OCI-LY3 (cell line): ENCODE measurements at regions not wholly inside any gene's neighbourhood (a gene's known extent, or its start where the extent isn't known, plus 50 kb on each side); places are given as distances from the start of the nearest gene placed in this dataset.

Experiments used
- H2AFZ ChIP-seq: fragments of 200-600, 300-600 bp; shearing (Covaris generic); 2 replicates; pipeline ENCODE4 v1.6.0; 2014; ENCODE audit warnings: antibody characterized with exemption, low read depth, low read length
- H3K27ac ChIP-seq: fragments of 200-600, 300-600 bp; sonication (generic); 2 replicates; pipeline ENCODE4 v1.5.1; 2014; ENCODE audit warnings: mild to moderate bottlenecking, low read length, moderate library complexity, mixed read lengths
- H3K27me3 ChIP-seq: fragments of 200-600, 300-600 bp; sonication (generic); 2 replicates; pipeline ENCODE4 v1.6.1; 2014; ENCODE audit warnings: low read depth, low read length, mixed read lengths
- H3K36me3 ChIP-seq: fragments of 200-600, 300-600 bp; sonication (generic); replicated peaks from 2 replicates; pipeline ENCODE3; 2014; ENCODE audit warnings: low read depth, low read length, mixed read lengths
- H3K4me1 ChIP-seq: fragments of 300-600, 200-600 bp; sonication (generic); 2 replicates; pipeline ENCODE4 v1.6.1; 2014; ENCODE audit warnings: low read length, mixed read lengths
- H3K4me2 ChIP-seq: fragments of 200-600, 300-600 bp; sonication (generic); 2 replicates; pipeline ENCODE4 v1.6.1; 2014; ENCODE audit warnings: low read length, mixed read lengths
- H3K4me3 ChIP-seq: fragments of 300-600, 200-600 bp; sonication (generic); 2 replicates; pipeline ENCODE4 v1.5.1; 2014; ENCODE audit warnings: antibody characterized with exemption, mild to moderate bottlenecking, low read length, moderate library complexity
- H3K79me2 ChIP-seq: fragments of 300-600, 200-600 bp; shearing (Covaris generic); 2 replicates; pipeline ENCODE4 v1.6.1; 2014; ENCODE audit warnings: mild to moderate bottlenecking, low read length, mixed read lengths
- H3K9ac ChIP-seq: fragments of 300-600, 200-600 bp; shearing (Covaris generic); 2 replicates; pipeline ENCODE4 v1.6.0; 2014; ENCODE audit warnings: mild to moderate bottlenecking, low read length, moderate library complexity
- H3K9me3 ChIP-seq: fragments of 200-600, 300-600 bp; shearing (Covaris generic); 2 replicates; pipeline ENCODE4 v1.6.1; 2014; ENCODE audit warnings: low read length, mixed read lengths; ENCODE audit not compliant: insufficient read depth
- H4K20me1 ChIP-seq: fragments of 200-600, 300-600 bp; sonication (generic); 2 replicates; pipeline ENCODE4 v1.6.1; 2016; ENCODE audit warnings: low read length, mixed read lengths; ENCODE audit not compliant: insufficient read depth
- EZH2phosphoT487 ChIP-seq: fragments of 200-600 bp; shearing (Covaris generic); IDR thresholded peaks from 2 replicates; pipeline ENCODE4 v1.6.1; 2018; ENCODE audit warnings: antibody characterized with exemption, mixed run types, low read depth
- TF ChIP-seq, protein P1 (sequence below): fragments of 200-600, 300-600 bp; sonication (generic); IDR thresholded peaks from 2 replicates; pipeline ENCODE4 v1.5.1; 2014; ENCODE audit warnings: antibody characterized with exemption, low read length, low read depth

DNA sequence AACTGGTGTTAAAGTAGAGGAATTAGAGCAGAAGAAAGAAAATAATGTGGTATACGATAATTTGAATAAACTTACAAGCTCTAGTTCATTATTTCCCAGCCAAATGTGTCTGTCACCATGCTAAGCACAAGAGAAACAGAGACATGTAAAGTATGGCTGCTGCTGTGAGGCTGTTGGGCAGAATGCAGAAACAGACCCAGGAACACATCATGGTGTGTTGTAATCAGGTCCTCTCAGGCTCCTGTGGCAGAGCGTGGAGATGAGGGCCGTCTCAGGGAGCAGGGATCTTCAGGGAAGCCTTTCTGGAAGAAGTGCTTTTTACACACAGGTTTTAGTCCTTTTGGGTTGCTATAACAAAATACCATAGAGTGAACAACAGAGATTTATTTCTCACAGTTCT lies 710.7 kb upstream of the SGCG start:
- H3K4me2 ChIP-seq = no peak overlapping the region
- H3K27me3 ChIP-seq = no peaks in the 10 kb centered on the region
- TF ChIP-seq EZH2phosphoT487 = no peak
- TF ChIP-seq, protein P1, sequence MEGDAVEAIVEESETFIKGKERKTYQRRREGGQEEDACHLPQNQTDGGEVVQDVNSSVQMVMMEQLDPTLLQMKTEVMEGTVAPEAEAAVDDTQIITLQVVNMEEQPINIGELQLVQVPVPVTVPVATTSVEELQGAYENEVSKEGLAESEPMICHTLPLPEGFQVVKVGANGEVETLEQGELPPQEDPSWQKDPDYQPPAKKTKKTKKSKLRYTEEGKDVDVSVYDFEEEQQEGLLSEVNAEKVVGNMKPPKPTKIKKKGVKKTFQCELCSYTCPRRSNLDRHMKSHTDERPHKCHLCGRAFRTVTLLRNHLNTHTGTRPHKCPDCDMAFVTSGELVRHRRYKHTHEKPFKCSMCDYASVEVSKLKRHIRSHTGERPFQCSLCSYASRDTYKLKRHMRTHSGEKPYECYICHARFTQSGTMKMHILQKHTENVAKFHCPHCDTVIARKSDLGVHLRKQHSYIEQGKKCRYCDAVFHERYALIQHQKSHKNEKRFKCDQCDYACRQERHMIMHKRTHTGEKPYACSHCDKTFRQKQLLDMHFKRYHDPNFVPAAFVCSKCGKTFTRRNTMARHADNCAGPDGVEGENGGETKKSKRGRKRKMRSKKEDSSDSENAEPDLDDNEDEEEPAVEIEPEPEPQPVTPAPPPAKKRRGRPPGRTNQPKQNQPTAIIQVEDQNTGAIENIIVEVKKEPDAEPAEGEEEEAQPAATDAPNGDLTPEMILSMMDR = no peak

DNA sequence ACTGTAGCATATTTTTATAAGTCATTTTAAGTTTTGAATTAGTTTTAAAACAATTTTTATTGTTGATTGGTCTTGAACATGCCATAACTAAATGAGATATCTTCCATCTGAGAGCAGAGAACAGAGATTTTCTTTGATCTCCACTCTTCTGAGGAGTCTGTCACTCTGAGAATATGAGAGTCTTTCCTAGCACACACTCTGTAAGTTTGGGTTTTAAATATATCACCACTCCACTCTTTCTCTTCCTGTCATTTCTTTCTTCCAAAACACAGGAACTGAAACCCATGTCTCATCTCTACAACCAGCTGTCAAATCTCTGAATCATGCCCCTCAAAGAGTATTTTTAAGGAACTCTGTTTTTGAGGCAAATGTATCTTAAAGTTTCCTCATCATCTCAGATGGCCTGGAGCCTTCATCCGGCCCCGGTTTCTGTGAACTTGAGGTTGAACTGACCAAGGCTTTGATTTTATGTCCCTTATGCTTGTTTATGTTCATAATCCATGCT lies 698.2 kb upstream of the SGCG start:
- no peaks in the 10 kb centered on the region for H3K4me1 ChIP-seq
- no peaks in the 10 kb centered on the region for H3K36me3 ChIP-seq
- H3K4me3 ChIP-seq = no peak overlapping the region
- no peak for TF ChIP-seq EZH2phosphoT487
- TF ChIP-seq, protein P1 = no peak
- H3K4me2 ChIP-seq = no peak overlapping the region
- no peak overlapping the region for H3K27ac ChIP-seq
- no peak overlapping the region for H3K9ac ChIP-seq
- H2AFZ ChIP-seq = no peak overlapping the region
- H3K9me3 ChIP-seq = 0 out of 2 replicates have a peak, but pooled peaks cover 3% of the 10 kb centered on the region
- H3K79me2 ChIP-seq = no peaks in the 10 kb centered on the region
- no peaks in the 10 kb centered on the region for H4K20me1 ChIP-seq
- no peaks in the 10 kb centered on the region for H3K27me3 ChIP-seq

More for the DNA sequence above, 710.7 kb upstream of the SGCG start:
- Histone ChIP-seq H3K4me1 (no peaks in the 10 kb centered on the region), H3K9me3 (no peaks in the 10 kb centered on the region), H3K27ac (no peak overlapping the region), H4K20me1 (no peaks in the 10 kb centered on the region), H3K4me3 (no peak overlapping the region), H3K36me3 (no peaks in the 10 kb centered on the region), H3K79me2 (no peaks in the 10 kb centered on the region), H2AFZ (no peak overlapping the region), H3K9ac (no peak overlapping the region)

DNA sequence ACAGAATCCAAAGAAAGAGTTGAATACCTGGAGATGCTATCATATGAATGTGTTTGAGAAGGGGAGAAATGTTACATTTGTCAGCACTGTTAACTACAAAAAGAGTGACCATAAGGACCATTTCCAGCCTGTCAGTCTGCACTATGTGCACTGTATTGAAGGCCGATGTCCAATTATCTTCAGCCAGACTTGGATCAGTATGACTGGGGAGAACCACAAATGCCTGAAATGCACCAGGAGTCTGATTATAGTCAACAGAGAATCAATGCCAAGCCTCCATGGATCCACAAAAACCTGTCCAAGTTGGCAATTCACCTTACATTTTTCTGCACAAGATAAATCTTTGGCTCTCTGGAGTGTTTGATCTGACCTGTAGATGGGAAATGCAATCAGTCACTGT lies 697.5 kb upstream of the SGCG start:
- TF ChIP-seq, protein P1 = no peak
- no peak for TF ChIP-seq EZH2phosphoT487
- no peak overlapping the region for H2AFZ ChIP-seq
- H3K27me3 ChIP-seq = no peaks in the 10 kb centered on the region
- H3K27ac ChIP-seq = no peak overlapping the region
- H3K4me3 ChIP-seq = no peak overlapping the region
- no peak overlapping the region for H3K9ac ChIP-seq
- no peaks in the 10 kb centered on the region for H3K36me3 ChIP-seq
- H3K79me2 ChIP-seq = no peaks in the 10 kb centered on the region
- H3K4me1 ChIP-seq = no peaks in the 10 kb centered on the region
- no peak overlapping the region for H3K4me2 ChIP-seq
- no peaks in the 10 kb centered on the region for H4K20me1 ChIP-seq
- 0 out of 2 replicates have a peak, but pooled peaks cover 3% of the 10 kb centered on the region for H3K9me3 ChIP-seq

DNA sequence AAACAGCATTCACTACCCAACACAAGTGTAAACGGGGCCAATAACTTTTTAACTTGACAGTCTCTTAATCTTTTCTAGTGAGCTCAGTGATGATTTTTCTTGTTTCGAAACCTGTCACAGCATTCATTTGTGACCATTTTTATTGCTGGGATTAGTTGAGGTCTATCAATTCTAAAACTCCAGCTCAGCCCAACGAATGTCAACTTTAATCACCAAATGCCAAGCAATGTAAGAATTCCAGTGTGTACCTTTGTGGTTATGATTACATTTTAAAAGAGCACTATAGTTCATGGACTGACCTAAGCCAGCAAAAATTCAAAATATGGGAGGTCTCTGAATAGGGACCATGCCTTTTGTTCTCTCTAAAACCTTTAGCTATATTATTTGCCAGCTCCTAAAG lies 694.3 kb upstream of the SGCG start:
- H3K79me2 ChIP-seq = no peaks in the 10 kb centered on the region

More for the DNA sequence above, 694.3 kb upstream of the SGCG start:
- Histone ChIP-seq H3K36me3 (no peaks in the 10 kb centered on the region), H3K4me2 (no peak overlapping the region), H3K4me3 (no peak overlapping the region), H3K27me3 (no peaks in the 10 kb centered on the region), H2AFZ (no peak overlapping the region), H3K4me1 (no peaks in the 10 kb centered on the region), H3K27ac (no peak overlapping the region), H4K20me1 (no peaks in the 10 kb centered on the region), H3K9me3 (no peaks in the 10 kb centered on the region), H3K9ac (no peak overlapping the region)
- no peak for TF ChIP-seq EZH2phosphoT487
- TF ChIP-seq, protein P1 = no peak
